NCI-H1694 treated with DMSO at 0.1 percent for 48 hours (cell line): ENCODE measurements at regions not wholly inside any gene's neighbourhood (a gene's known extent, or its start where the extent isn't known, plus 50 kb on each side); places are given as distances from the start of the nearest gene placed in this dataset.
A peak's percentile ranks its signal among the peaks of the same experiment; 100 is the strongest.

Experiments
- DNase-seq: peaks from one replicate; lab custom pipeline; 2025; lab: John Stamatoyannopoulos, UW

- no peak for DNase-seq
These were observed 385.5 kb downstream of the MZT1 start for GRCh38 chr13:72341904-72342303.

GRCh38 chr13:72317346-72318109 lies 409.9 kb downstream of the MZT1 start:
- DNase-seq, result no peak

GRCh38 chr13:72316716-72317115 lies 410.7 kb downstream of the MZT1 start:
- no peak for DNase-seq

- no peak for DNase-seq
These were observed 412.1 kb downstream of the MZT1 start for GRCh38 chr13:72315312-72315711.

- DNase-seq, result no peak
These were observed 413.2 kb downstream of the MZT1 start for GRCh38 chr13:72314210-72314609.

- no peak for DNase-seq
These were observed 413.9 kb downstream of the MZT1 start for GRCh38 chr13:72313546-72313945.

GRCh38 chr13:72303941-72304746 lies 423.3 kb downstream of the MZT1 start:
- no peak for DNase-seq

GRCh38 chr13:72296246-72296645 lies 429.2 kb upstream of the DACH1 start:
- DNase-seq, result no peak

- no peak for DNase-seq
These were observed 428.1 kb upstream of the DACH1 start for GRCh38 chr13:72295153-72295552.

- DNase-seq, result no peak
These were observed 426.2 kb upstream of the DACH1 start for GRCh38 chr13:72293206-72293605.

- DNase-seq, result no peak
These were observed 424.1 kb upstream of the DACH1 start for GRCh38 chr13:72290962-72291681.

GRCh38 chr13:72286421-72286820 lies 419.4 kb upstream of the DACH1 start:
- no peak for DNase-seq

GRCh38 chr13:72284791-72285190 lies 417.8 kb upstream of the DACH1 start:
- DNase-seq, result no peak

- no peak for DNase-seq
These were observed 394.7 kb upstream of the DACH1 start for GRCh38 chr13:72261732-72262131.

- no peak for DNase-seq
These were observed 392.5 kb upstream of the DACH1 start for GRCh38 chr13:72259528-72259927.

- no peak for DNase-seq
These were observed 391.5 kb upstream of the DACH1 start for GRCh38 chr13:72258340-72258981.

- DNase-seq, result peak; percentile 49
These were observed 388.9 kb upstream of the DACH1 start for GRCh38 chr13:72255908-72256307.

GRCh38 chr13:72253754-72254153 lies 386.8 kb upstream of the DACH1 start:
- no peak for DNase-seq

GRCh38 chr13:72246396-72246795 lies 379.4 kb upstream of the DACH1 start:
- DNase-seq, result no peak

- no peak for DNase-seq
These were observed 377.8 kb upstream of the DACH1 start for GRCh38 chr13:72244788-72245187.

- no peak for DNase-seq
These were observed 363.1 kb upstream of the DACH1 start for GRCh38 chr13:72230131-72230530.

GRCh38 chr13:72229067-72229466 lies 362.1 kb upstream of the DACH1 start:
- no peak for DNase-seq
